HG03432 (cell line): ENCODE measurements at regions not wholly inside any gene's neighbourhood (a gene's known extent, or its start where the extent isn't known, plus 50 kb on each side); places are given as distances from the start of the nearest gene placed in this dataset.

Source experiments
- ATAC-seq: cut with Tn5 transposase; IDR thresholded peaks from one replicate; pipeline ENCODE4 v1.9.1; 2021; ENCODE audit warnings: mild to moderate bottlenecking, moderate library complexity; ENCODE audit not compliant: unreplicated experiment

DNA sequence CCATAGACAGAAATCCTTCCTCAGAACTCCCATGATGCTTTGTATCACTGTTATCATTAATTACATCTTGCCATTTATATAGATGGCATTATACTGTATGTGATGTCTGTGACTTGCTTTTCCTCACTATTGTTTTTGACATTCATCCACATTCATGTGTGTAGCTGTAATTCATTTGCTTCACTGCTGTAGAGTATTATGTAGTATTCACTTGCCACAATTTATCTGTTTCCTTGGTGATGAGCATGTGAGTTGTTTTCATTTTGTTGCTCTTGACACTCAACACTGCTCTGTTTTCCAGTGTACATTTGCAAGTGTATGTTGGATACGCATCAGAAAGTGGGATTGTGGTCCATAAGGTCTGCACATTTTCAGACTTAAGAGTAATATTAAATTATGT lies 328.6 kb upstream of the C11orf87 start:
- no peak for ATAC-seq

DNA sequence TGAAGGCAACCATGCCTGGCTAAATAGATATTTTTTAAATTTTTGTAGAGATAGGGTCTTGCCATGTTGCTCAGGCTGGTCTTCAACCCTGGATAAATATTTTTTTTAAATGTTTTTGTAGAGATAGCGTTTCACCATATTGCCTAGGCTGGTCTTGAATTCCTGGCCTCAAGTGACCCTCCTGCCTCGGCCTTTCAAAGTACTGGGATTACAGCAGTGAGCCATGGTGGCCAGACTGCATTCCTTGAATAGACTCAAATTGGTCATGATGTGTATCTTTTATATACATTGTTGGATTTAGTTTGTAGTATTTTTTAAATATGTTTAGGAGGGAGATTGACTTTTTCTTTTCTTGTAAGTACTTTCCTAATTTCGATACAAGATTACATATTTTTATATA lies 325.7 kb upstream of the C11orf87 start:
- no peak for ATAC-seq

DNA sequence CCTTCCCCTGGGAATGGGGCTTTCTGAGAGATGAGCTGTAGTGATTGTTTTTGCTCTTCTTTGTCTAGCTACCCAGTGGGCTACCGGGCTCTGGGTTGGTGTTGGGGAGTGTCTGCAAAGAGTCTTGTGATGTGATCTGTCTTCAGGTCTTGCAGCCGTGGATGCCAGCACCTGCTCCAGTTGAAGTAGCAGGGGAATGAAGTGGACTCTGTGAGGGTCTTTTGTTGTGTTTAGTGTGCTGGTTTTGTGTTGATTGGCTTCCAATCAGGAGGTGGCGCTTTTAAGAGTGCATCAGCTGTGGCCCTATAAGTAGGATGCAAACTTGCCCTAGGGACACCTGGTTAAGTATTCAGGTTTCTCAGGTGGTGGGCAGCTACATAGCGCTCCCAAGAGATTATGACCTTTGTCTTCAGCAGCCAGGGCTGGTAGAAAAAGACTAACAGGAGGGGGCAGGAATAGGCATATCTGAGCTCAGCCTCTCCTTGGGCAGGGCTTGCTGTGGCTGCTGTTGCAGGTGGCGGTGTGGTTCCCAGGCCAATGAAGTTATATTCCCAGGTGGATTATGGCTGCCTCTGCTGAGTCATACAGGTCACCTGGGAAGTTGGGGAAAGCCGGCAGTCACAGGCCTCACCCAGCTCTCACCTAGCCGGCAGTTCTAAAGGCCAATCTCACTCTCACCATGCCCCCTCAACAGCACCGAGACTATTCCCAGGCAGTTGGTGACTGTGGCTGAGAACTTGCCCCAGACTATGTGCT lies 315.7 kb upstream of the C11orf87 start:
- no peak for ATAC-seq

DNA sequence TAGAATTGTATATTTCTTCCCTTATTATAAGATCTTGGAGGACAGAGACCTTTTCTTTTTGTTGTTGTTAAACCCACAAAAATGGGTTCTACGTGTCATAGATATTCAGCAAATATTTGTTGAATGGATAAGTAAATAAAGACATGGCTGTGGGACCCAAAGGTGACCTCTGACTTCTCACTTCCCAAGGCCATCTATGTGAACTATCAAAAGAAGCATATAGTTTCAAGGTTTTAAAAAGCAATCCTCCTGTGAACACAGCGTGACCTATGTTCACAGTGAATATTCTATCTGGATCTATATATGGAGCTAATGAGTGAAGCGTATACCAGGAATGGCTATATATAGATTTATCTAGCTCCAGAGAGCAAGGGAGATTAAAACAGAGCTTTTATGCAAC lies 312.8 kb upstream of the C11orf87 start:
- ATAC-seq: no peak

DNA sequence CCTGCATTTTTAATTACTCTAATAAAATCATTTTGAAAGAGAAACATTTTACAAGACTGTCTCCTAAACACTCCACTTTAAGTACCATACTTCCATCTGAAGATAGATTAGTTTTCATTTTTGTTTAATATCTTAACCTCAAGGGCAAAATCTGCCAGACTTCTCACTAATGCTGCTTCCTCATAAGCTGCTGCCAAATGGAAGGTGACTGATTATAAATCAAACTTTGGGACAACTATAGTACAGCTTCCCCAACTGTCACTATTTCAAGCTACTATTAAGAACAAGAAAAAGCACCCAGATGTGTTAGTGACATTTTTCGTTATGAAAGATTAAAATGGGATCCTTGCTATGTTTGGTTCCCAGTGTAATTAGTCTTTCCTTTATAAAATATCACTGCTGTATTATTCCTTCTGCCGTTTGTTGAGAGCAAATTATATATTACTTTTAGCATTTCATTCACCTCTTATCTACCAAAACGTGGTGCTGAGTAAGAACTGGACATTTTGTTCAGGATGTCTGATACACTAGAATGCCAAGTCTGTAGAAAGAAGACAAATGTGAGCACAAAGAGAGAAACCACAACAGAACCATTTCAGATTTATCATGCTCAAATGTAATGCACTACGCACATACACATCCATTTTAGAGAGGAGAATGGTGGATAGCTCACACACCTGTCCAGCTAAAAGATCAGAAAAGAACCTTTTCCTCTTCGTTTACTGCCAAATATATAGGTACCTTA lies 312.2 kb upstream of the C11orf87 start:
- ATAC-seq: no peak

DNA sequence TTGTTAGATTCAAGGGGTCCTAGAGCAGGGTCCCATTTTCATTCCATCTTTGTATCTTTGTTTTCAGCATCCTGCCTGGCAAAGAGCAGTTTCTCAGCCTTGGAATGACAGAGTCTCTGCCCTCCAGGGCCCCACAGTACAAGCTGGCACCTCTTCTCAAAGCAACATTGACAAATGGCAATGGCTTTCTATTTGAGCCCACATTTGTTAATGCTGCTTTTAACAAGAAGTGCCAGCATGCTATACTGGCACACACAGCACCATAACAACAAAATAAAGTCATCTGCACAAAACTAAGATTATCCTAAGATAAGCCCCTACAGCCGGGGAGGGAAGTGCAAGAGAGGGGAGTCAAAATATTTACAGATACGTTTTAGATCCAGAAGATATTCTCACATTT lies 309.7 kb upstream of the C11orf87 start:
- no peak for ATAC-seq

DNA sequence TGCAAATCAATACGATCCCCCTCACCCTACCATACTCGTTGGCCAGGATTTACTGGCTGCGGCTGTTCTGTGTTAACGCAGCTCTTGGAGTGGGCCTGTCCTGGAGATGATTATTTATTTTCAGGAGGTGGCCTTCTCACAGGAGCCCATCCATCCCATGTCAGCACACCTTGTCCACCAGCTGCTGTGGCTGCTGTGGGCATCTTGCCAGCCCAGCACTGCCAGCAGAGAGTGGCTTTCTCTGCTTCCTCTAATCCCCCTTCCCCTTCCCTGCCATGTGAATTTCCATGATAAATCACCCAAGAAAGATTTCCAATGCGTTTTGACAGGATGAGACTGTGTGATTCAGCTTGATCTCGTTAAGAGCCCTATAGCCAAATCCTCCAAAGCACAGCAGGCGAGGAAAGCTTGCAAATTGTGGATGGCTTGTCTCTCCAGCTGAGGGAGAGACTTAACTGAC lies 309.1 kb upstream of the C11orf87 start:
- ATAC-seq: no peak

DNA sequence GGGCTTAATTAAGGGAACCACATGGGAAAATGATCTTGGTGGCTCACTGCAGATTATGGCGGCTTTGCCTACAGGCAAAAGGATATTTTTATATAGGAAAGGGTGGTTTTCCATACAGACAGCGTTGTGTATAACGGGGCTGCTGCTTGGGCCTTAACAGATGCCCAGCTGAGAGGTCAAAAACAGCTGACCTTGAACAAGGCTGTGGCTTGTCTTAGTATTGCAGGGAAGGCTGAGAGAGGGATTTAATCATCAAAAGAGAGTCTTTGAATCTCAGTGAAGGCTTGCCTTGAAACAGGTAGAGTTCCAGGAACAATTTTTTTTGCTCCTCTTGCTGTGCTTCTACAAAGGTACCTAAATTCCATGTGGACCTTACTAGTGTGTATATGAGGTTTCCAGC lies 301.6 kb upstream of the C11orf87 start:
- no peak for ATAC-seq

DNA sequence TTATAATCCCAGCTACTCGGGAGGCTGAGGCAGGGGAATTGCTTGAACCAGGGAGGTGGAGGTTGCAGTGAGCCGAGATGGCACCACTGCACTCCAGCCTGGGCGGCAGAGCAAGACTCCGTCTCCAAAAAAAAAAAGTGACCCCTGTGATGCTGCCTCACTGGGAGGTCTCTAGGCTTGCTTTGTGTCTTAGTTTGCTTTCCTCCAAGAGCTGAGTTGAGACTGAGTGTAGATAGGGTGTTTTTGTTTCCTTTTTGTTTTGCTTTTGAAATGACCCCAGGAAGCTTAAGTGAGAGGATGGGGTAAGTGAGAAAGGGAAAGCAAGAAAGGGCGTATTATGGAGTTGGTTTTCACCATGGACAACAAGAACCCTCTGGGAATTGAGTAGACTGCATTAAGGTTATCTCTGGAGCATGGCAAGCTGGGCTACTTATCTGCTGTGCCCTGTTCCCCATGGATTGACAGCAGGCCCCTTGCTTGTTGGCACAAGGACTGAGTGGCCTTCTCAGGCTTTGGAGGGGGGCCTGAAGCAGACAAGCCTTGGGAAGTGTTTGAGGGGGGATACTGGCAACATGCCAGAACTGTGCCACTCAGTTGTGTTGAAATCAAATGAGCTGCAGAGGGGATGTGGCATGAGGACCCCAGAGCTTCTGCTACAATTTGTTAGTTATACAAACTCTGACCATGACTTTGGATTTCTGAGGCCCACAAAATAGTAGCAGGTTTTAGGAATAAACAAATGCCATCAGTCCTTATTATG lies 300.6 kb upstream of the C11orf87 start:
- ATAC-seq: no peak

DNA sequence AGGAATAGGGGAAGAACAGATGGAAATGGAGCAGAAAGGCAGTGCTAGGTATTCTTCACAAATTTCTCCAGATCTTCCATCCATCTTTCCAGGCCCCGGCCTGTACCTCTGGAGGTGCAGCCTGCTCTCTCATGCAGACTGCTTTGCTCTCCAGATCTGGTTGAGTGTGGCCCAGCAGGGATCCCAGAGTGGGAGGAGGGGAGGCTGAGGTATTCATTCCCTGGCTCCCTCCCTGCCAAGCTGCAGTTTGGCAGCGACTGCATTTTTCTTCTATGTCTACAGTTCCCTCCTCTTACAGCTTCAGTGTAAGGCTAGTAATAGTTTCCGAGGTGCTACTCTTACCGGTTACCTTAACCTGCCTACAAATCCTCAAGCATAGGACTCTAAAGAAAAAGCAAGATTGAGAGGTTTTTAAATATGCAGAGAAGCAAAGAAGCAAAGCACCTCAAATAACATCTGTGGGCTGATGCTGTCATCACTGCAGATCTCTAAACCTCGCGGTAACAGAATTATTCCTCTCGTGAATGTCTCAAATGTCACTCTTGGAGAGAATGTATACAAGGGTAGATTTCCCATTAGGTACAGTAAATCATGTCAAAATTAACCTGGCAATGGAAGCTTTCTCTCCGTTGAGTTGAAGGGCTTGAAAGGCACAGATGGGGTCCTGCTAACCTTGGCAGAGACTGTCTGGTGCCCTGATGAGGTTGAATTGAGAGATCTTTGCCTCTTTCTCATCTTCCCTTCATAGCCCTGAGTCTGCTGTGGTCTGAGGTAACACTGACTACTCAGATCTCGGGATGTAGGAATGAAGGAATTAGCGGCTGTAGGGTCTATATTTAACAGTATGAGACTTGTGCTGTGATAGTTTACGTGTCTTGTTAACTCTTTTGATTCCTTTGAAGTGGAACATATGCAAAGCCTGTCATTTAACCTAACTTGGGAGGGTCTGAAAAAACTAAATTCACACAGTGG lies 297.9 kb upstream of the C11orf87 start:
- no peak for ATAC-seq

DNA sequence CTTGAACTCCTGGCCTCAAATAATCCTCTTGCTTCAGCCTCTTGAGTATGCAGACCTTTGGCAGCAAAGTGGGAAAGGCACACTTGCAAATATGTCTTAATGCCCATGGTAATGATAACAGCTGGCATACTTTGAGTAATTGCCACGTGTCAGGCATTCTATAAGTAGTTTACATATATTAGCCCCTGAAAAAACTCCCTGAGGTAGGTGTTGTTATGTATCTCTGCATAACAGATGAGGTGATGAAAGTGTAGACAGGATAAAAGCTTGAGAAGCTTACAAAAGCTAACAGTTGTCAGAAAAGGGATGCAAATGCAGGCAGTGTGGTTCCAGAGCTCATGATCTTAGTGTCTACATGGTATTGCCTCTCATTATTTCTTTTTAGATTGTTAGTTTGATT lies 291.1 kb upstream of the C11orf87 start:
- no peak for ATAC-seq

DNA sequence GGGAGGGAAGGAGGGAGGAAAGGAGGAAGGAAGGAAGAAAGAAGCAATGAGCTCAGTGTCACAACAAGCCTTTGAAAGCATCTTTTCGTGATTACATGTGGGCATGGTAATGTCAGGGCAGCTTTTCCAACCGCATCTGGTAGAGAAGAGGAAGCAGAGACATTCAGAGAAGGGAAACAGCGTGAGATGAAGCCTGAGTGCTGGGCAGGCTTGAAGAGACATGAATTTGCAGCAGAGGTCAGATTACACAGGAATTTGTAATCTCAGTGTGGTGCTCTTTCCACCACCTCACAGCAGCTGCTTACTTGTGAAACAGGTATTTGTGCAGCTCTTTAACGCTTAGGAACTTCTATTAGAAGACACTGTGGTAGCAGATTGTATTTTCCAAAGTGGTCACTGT lies 289.5 kb upstream of the C11orf87 start:
- ATAC-seq: no peak

DNA sequence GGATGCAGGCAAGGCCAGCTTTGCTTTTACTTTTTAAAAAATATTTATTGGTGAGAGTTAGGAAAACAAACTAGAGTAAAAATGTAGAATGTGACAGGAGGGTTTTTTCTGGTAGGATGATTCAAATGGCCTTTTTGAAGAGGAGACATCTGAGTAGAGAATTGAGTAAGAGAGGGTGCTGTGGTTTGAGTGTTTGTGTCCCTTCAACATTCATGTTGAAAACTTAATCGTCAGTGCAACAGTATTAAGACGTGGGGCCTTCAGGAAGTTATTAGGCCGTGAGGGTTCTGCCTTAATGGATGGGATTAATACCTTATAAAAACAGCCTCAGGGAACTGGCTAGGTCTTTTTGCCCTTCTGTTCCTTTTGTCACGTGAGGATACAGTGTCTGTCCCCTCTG lies 288.8 kb upstream of the C11orf87 start:
- no peak for ATAC-seq

DNA sequence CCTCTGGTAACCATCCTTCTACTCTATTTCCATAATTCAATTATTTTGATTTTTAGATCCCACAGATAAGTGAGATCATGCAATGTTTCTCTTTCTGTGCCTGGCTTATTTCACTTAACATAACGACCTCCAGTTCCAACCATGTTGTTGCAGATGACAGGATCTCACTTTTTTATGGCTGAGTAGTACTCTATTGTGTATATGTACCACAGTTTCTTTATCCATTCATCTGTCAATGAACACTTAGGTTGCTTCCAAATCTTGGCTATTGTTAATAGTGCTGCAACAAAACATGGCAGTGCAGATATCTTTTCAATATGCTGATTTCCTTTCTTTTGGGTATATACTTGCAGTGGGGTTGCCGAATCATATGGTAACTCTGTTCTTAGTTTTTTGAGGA lies 286.4 kb upstream of the C11orf87 start:
- ATAC-seq: no peak

DNA sequence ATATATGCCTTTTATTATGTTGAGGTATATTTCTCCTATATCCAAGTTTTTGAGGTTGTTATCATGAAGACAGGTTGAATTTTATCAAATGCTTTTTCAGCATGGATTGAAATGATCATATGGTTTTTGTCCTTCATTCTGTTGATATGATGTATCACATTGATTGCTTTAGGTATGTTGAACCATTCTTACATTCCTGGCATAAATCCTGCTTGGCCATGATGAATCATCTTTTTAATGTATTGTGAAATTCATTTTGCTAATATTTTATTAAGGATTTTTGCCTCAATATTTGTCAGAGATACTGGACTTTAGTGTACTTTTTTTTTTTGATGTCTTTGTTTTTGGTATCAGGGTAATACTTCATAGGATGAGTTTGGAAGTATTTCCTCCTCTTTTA lies 283.8 kb upstream of the C11orf87 start:
- ATAC-seq: no peak

DNA sequence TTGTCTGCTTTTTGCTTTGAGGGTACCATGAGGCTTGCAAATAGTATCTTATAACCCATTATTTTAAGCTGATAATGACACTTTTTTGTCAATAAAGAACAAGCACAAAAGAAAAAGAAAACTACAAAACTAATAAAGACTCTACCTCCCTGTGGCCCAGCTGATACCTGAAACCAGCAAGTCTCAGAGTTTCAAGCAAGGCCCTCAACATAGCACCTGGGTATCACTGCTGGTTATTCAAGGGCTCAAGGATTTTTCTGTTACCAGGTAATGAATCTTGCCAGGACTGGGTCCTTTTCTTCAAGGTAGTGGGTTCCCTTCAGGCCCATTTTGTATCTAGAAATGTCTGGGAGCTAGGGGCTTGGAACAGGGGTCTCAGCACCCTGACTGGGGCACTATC lies 281.6 kb upstream of the C11orf87 start:
- ATAC-seq: no peak

DNA sequence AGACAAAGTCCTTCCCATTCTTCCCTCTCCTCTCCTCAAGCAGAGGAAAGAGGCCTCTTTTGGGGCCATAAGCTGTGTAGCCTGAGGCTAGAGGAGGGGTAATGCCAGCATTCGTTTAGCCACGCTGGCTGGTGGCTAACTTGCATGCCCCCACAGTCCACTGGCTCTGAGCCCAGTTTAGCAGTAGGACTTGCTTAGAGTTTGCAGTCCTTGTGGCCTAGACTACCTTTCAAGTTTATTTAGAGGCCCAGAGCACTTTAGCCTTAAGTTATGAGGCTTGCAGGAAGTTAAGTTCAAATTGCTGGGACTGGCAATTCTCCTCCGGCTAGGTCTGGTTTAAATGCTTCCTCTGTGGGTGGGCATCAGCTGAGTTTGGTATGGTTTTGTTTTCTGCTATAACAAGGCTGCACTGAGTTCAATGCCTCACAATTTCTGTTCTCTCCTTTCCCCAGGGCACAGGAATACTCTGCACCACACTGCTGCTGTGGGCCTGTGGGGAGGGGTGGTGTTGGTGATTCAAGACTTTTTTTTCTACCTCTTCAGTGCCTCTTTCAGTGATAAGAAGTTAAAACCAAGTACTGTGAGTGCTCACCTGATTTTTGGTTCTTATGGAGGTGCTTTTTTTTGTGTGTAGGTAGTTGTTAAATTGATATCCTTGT lies 281.0 kb upstream of the C11orf87 start:
- no peak for ATAC-seq

DNA sequence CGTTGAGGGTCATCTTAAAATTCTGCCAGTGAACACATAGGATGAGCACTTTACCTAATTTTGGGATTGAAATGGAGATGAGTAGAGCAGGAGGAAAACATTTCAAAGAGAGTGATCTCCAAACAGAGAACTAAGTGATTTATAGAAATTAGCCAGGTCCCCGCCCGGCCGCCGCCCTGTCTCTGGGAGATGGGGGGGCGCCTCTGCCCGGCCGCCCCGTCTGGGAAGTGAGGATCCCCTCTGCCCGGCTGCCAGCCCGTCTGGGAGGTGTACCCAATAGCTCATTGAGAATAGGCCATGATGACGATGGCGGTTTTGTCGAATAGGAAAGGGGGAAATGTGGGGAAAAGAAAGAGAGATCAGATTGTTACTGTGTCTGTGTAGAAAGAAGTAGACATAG lies 276.7 kb upstream of the C11orf87 start:
- no peak for ATAC-seq

DNA sequence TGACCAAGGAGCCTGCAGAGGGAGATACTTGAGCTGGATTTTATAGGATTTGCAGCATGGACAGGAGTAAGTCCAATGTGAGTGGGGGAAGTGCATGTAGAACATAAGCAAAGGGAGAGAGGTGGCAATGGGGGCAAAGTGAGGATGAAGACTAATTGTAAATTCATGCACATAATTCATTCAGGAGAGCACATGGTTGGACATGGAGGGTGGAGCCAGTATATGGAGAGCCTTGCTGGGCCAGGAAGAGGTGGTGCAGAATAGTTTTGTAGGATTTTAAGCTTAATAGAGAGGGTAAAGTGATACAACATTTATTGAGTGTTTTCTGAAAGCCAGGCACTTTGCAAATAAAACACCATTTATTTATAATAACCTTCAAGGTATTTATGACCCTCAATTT lies 274.3 kb upstream of the C11orf87 start:
- no peak for ATAC-seq

DNA sequence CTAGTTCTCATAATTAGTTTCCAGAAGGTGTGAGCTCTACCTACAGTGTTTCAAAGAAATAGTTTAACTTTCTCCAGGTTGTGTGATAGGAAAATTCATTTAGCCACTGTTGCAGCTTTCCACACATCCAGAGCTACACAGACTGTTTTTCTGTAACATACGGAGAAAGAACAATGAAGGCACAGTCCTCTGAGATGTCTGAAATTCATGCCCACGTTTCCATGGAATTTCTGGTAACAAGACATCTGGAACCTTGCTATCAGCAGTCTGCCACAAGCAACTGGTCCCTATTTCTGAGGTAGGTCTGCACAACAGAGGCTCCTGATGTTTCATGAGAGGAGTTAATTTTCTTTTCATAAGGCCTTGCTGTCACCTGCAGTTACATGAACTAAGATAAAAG lies 273.3 kb upstream of the C11orf87 start:
- no peak for ATAC-seq
